ENCODE measurements at regions not wholly inside any gene's neighbourhood (a gene's known extent, or its start where the extent isn't known, plus 50 kb on each side); places are given as distances from the start of the nearest gene placed in this dataset.
A peak's percentile ranks its signal among the peaks of the same experiment; 100 is the strongest.
"Not testable (repeated sequence)": the region's sequence is repeated elsewhere in the genome, so short reads cannot be mapped to it uniquely, and the experiment has no call there.

DNA sequence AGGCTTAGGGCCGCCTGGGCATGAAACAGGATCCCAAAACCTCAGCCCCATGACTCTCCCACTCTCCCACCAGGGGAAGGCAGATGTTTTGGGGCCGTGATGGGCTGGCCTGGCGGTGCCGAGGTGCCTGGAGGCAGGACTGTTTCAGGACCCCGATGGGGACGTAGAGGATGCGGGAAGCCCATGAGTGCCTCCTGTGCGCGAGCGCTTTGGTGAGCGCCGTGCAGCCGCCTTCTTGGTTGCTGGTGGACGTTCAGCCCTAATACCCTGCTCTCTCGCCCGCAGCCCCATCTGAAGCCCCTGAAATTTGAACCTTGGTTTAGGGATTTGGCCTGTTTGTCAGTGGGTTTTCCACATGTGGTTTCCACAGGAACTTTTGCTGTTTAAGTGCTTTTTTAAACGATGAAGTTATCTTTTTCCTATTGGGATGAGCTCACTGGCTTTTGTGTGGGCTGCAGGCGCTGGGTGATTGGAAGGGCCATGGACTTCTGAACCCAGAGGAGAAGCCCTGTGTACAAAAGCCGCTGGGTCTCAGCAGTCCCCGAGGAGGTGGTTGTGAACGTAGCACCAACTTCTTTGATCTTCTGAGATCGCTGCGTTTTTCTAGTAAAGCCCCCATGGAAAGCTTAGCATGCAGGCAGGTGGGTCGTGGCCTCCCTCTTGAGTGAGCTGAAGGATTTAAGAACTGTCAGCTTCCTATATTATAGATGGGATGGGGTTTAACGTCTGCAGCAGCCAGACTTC lies 145.7 kb downstream of the NPIPB11 start:
- BruUV-seq (replicated peaks); H4K20me1 ChIP-seq (replicated peaks; ENCODE audit: control insufficient read depth, insufficient read depth, low read length); intact Hi-C loops (cut with micrococcal nuclease); H3K79me2 ChIP-seq (ENCODE audit: control insufficient read depth, insufficient read depth, low read length); ATAC-seq; DNase-seq (ENCODE audit: extremely low read depth in 1 of 4, low spot score in 3 of 4); H3K36me3 ChIP-seq (ENCODE audit: control insufficient read depth, insufficient read depth, low read length); H3K27me3 ChIP-seq (ENCODE audit: control insufficient read depth in 2 of 2, insufficient read depth in 2 of 2, low read length in 2 of 2); CTCF ChIA-PET (ENCODE audit: low intra/inter-chr PET ratio); H3K9me1 ChIP-seq (ENCODE audit: control insufficient read depth, insufficient read depth, low read length); H3K4me3 ChIP-seq; H3K9me3 ChIP-seq (replicated peaks; ENCODE audit: control insufficient read depth, insufficient read depth, low read depth, low read length): not testable (repeated sequence)
- peak; percentile 29 for FAIRE-seq
- 84% methylated on average over 23 of the region's 25 CpGs for WGBS (ENCODE audit: insufficient coverage, low coverage, missing lambda C conversion rate)
- Histone ChIP-seq H3K4me2 (ENCODE audit: insufficient read depth, low read length) (peak overlapping the region; percentile 57; the same call in 1 of the 2 replicates), H3K4me1 (replicated peaks in 1 of 2; ENCODE audit: control insufficient read depth in 2 of 2, insufficient read depth in 2 of 2, low read length in 2 of 2) (peaks cover 25 to 49% of the 10 kb centered on the region in 2 experiments), H3K27ac (ENCODE audit: extremely low read depth, low read depth, low read length) (peak overlapping the region; percentile 18; the same call in 1 of the 3 replicates), H2AFZ (ENCODE audit: low read depth, low read length) (peak overlapping the region; percentile 72), H3K9ac (ENCODE audit: insufficient read depth in 1 of 2, low read depth in 2 of 2, low read length in 2 of 2) (peak overlapping the region; percentile 31 to 84; a peak in 3 of 4 replicates)
- POLR2A ChIA-PET, result interaction anchor here (0.6 kb wide), 1 partner anchor 611 kb away, joined by 3 read pairs; no protein-coding TSS in a partner anchor
- in situ Hi-C loops (cut with MboI), result loop anchor here (10.0 kb wide), 1 partner anchor 286 kb away; the partner anchor contains the start of gene SPNS1

DNA sequence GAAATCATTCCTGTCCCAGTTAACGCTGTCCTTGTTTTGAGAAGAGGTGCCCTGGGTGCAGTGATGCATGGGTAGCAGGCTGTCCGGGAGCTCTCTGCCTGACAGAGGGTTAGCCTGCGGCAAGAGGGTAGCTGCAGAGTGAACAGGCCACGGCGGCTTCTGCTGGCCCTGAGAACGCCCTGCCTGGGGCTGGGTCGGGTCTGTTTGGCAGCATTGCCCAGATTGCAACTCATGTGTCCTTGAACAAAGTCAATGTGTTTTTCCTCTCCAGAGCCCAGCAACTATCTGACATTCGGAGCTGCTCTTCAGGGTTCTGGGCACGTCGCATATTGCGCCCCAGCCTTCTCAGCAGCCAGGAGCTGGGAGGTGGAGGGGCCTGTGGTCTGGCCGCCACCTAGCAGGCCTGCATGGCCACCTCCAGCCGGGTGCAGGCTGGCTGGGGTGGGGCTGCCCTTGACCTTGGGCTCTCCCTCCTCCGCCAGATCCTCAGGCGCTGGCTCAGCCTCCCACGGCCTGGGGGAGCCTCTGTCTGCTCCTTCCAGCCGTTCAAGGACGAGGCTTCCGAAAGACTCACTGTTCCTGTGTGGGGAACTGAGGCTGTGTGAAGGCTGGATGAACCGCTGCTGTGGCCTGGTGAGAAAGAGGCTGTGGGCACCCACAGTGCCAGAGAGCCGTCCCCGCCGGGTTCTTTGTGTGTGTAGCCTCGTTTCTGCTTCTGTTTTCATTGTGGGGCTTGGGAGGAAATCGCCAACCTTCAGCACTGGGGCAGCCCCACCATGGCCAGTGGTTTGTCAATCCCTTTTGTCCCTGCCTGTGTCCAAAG lies 146.7 kb downstream of the NPIPB11 start:
- Histone ChIP-seq H2AFZ (ENCODE audit: low read depth, low read length) (peak overlapping the region; percentile 59; the same call in 1 of the 2 replicates), H3K9ac (ENCODE audit: insufficient read depth in 1 of 2, low read depth in 2 of 2, low read length in 2 of 2) (peak overlapping the region in 1 of 2 experiments; percentile 52; a peak in 1 of 4 replicates), H3K4me1 (replicated peaks in 1 of 2; ENCODE audit: control insufficient read depth in 2 of 2, insufficient read depth in 2 of 2, low read length in 2 of 2) (peaks cover 23 to 54% of the 10 kb centered on the region in 2 experiments)
- H3K4me3 ChIP-seq; H4K20me1 ChIP-seq (replicated peaks; ENCODE audit: control insufficient read depth, insufficient read depth, low read length); POLR2A ChIA-PET; BruUV-seq (replicated peaks); H3K9me3 ChIP-seq (replicated peaks; ENCODE audit: control insufficient read depth, insufficient read depth, low read depth, low read length); H3K79me2 ChIP-seq (ENCODE audit: control insufficient read depth, insufficient read depth, low read length); H3K9me1 ChIP-seq (ENCODE audit: control insufficient read depth, insufficient read depth, low read length); CTCF ChIA-PET (ENCODE audit: low intra/inter-chr PET ratio); H3K27ac ChIP-seq (ENCODE audit: extremely low read depth, low read depth, low read length); H3K36me3 ChIP-seq (ENCODE audit: control insufficient read depth, insufficient read depth, low read length); H3K27me3 ChIP-seq (ENCODE audit: control insufficient read depth in 2 of 2, insufficient read depth in 2 of 2, low read length in 2 of 2); intact Hi-C loops (cut with micrococcal nuclease); H3K4me2 ChIP-seq (ENCODE audit: insufficient read depth, low read length); FAIRE-seq: not testable (repeated sequence)
- 59% methylated on average over 13 of the region's 25 CpGs for WGBS (ENCODE audit: insufficient coverage, low coverage, missing lambda C conversion rate)
- DNase-seq (ENCODE audit: extremely low read depth in 1 of 4, low spot score in 3 of 4) (peak in 1 of 4 experiments; percentile 37), ATAC-seq (peak; percentile 17)
- TF ChIP-seq ZNF263 (CRISPR knock-in tag; IDR thresholded peaks at IDR 0.05; ENCODE audit: borderline replicate concordance) (peak; percentile 82; the same call in 1 of the 2 replicates), ZNF584 (CRISPR knock-in tag; IDR thresholded peaks at IDR 0.05; ENCODE audit: low read depth) (0 out of 2 replicates have a peak, but pooled peaks have one; percentile 52), ESRRA (IDR thresholded peaks at IDR 0.05; ENCODE audit: borderline replicate concordance, low read depth) (peak; percentile 94), VEZF1 (CRISPR knock-in tag; IDR thresholded peaks at IDR 0.05) (peak; percentile 25; the same call in 1 of the 2 replicates), EGR1 (conservative IDR thresholded peaks at IDR 0.05) (peak; percentile 30; the same call in 1 of the 2 replicates)
- in situ Hi-C loops (cut with MboI), result loop anchor here (10.0 kb wide), 1 partner anchor 285 kb away; the partner anchor contains the start of gene SPNS1

All from K562 (cell line).